Common myeloid progenitor, CD34-positive (primary cell): ENCODE measurements at regions not wholly inside any gene's neighbourhood (a gene's known extent, or its start where the extent isn't known, plus 50 kb on each side); places are given as distances from the start of the nearest gene placed in this dataset.

ENCODE experiments used
- CTCF ChIA-PET: fragments of 350-600 bp; sonication (Branson Sonifier 250); formaldehyde crosslinking; loops from one replicate; lab custom pipeline; 2021; ENCODE audit warnings: antibody characterized with exemption; lab: Charles Lee
- POLR2A ChIA-PET: fragments of 350-600 bp; sonication (Branson Sonifier 250); formaldehyde crosslinking; loops from one replicate; lab custom pipeline; 2021; ENCODE audit warnings: antibody characterized with exemption; lab: Charles Lee
- DNase-seq, 3 donors: peaks; one replicate each; pipeline versions ENCODE4 v3.0.0 to v3.0.0-alpha.2; 2013
- H3K27ac ChIP-seq, 2 experiments: 1 replicate in 1 of 2; 2 replicates in 1 of 2; pipeline ENCODE4 v1.7.0; 2013; ENCODE audit warnings: inconsistent platforms in 2 of 2, low read length in 2 of 2, mild to moderate bottlenecking in 2 of 2, low read depth in 1 of 2, moderate library complexity in 1 of 2; ENCODE audit not compliant: severe bottlenecking in 2 of 2, insufficient read depth in 1 of 2, poor library complexity in 1 of 2
- H3K27me3 ChIP-seq, 5 experiments: replicated peaks in 2 of 5; 1 replicate in 3 of 5; 2 replicates in 2 of 5; pipeline versions ENCODE4 v1.6.1 to v1.7.0; 2013; ENCODE audit warnings: low read length in 4 of 5, mild to moderate bottlenecking in 2 of 5, moderate library complexity in 2 of 5, inconsistent platforms in 1 of 5; ENCODE audit not compliant: insufficient read depth in 5 of 5, control insufficient read depth in 4 of 5
- H3K36me3 ChIP-seq, 4 experiments: 1 replicate in 2 of 4; 2 replicates in 2 of 4; pipeline versions ENCODE4 v1.6.1 to v1.7.0; 2013; ENCODE audit warnings: low read length in 3 of 4, control low read depth in 1 of 4, mild to moderate bottlenecking in 1 of 4; ENCODE audit not compliant: control insufficient read depth in 4 of 4, insufficient read depth in 4 of 4
- H3K4me1 ChIP-seq, 4 experiments: 1 replicate in 3 of 4; 2 replicates in 1 of 4; pipeline versions ENCODE4 v1.6.1 to v1.7.1; 2013; ENCODE audit warnings: low read length in 3 of 4, mild to moderate bottlenecking in 3 of 4, control low read depth in 1 of 4, inconsistent platforms in 1 of 4, moderate library complexity in 1 of 4; ENCODE audit not compliant: control insufficient read depth in 4 of 4, insufficient read depth in 4 of 4; ENCODE audit errors: control extremely low read depth in 1 of 4
- H3K4me3 ChIP-seq, 7 experiments: 1 replicate in 4 of 7; 2 replicates in 3 of 7; pipeline versions ENCODE4 v1.5.1 to v1.7.0; 2013; ENCODE audit warnings: mild to moderate bottlenecking in 7 of 7, low read length in 6 of 7, moderate library complexity in 6 of 7, inconsistent platforms in 2 of 7, low read depth in 2 of 7, control low read depth in 1 of 7; ENCODE audit not compliant: insufficient read depth in 4 of 7, control insufficient read depth in 1 of 7; ENCODE audit errors: extremely low read depth in 1 of 7
- H3K9me3 ChIP-seq, 5 experiments: 1 replicate in 4 of 5; 2 replicates in 1 of 5; pipeline versions ENCODE4 v1.6.1 to v1.7.1; 2013; ENCODE audit warnings: low read length in 4 of 5, mild to moderate bottlenecking in 2 of 5, inconsistent platforms in 1 of 5, low read depth in 1 of 5, moderate library complexity in 1 of 5; ENCODE audit not compliant: control insufficient read depth in 4 of 5, insufficient read depth in 2 of 5; ENCODE audit errors: control extremely low read depth in 1 of 5
- WGBS: methylation state at CpG from one replicate; pipeline ENCODE4 v1.1.5; 2013; ENCODE audit not compliant: insufficient coverage; 5-methylcytosine and 5-hydroxymethylcytosine counted together

DNA sequence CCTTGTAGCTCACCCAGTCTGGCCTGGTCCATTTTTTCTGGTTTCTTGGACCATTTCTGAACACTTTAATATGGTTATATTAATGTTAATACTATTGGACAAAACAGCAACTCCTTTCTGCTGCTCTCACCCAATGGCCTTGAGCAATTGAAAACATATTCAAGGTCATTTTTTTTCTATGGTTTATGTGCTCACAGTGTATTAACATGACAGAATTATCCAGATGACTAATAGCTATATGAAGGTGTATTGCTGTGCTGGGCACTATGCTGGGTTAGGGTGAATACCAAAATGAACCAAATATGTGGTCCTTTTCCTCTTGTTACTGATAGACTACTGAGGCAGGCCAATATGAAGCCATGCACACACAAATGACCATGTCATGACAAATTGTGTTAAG lies 591.6 kb upstream of the PLXNA2 start:
- POLR2A ChIA-PET, result interaction anchor here (0.6 kb wide), 1 partner anchor 99 kb away, joined by 3 read pairs; no protein-coding TSS in a partner anchor
- H3K27me3 ChIP-seq, result no peaks in the 10 kb centered on the region

DNA sequence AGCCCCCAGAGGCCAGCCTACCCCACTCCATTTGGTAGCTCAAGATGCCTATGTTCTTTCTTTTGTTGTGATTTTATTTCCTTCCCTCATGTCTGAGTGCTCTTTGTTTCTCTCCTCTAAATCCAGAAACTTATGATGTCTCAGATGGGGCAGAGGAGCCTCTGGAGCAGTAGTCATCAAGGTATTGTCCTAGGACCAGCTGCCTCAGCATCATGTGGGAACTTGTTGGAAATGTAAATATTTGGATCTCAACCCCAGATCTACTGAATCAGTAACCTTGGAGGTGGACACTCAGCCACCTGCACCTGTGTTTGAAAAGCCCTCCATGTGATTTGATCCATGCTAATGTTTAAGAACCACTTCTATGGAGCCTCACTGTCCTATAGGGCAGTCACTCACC lies 593.1 kb upstream of the PLXNA2 start:
- ChIA-PET POLR2A (no interaction called here), CTCF (no interaction called here)
- Histone ChIP-seq H3K36me3 (no peaks in the 10 kb centered on the region), H3K27ac (no peak overlapping the region), H3K27me3 (no peaks in the 10 kb centered on the region), H3K4me3 (no peak overlapping the region), H3K9me3 (peaks cover 0 to 3% (median 0%) of the 10 kb centered on the region in 5 experiments), H3K4me1 (no peaks in the 10 kb centered on the region)
- no peak for DNase-seq

More for the DNA sequence above, 591.6 kb upstream of the PLXNA2 start:
- H3K36me3 ChIP-seq, result no peaks in the 10 kb centered on the region
- H3K9me3 ChIP-seq, result no peaks in the 10 kb centered on the region
- no peak overlapping the region for H3K4me3 ChIP-seq
- no peak overlapping the region for H3K27ac ChIP-seq
- no peaks in the 10 kb centered on the region for H3K4me1 ChIP-seq
- CTCF ChIA-PET, result no interaction called here
- no peak for DNase-seq

DNA sequence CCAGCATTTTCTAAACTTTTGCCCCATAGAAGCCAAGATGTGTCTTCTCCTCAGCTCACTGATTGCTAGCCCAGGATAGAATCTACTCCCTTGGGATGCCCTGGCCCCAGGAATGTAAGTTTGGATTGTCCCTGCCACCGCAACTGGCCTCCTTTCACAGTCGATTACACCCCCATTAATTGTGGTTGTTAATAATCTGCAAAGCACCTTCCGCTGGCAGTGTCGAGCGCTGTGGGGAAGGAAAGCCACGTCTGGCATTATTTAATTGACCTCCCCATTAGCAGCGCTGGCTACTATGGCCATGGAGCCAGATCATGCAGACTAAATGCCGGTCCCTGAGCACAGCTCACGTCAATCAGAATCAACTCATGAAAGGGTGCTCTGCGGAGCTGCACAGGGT lies 597.3 kb upstream of the PLXNA2 start:
- H3K36me3 ChIP-seq, result no peaks in the 10 kb centered on the region
- H3K4me3 ChIP-seq, result no peak overlapping the region
- no peaks in the 10 kb centered on the region for H3K4me1 ChIP-seq
- no peak for DNase-seq
- no peak overlapping the region for H3K27ac ChIP-seq
- CTCF ChIA-PET, result no interaction called here
- POLR2A ChIA-PET, result no interaction called here
- 99% methylated on average over 9 of the region's 10 CpGs for WGBS
- H3K27me3 ChIP-seq, result no peaks in the 10 kb centered on the region
- H3K9me3 ChIP-seq, result peaks cover 0 to 3% (median 0%) of the 10 kb centered on the region in 5 experiments

GRCh38 chr1:208842451-208842850 lies 598.3 kb upstream of the PLXNA2 start:
- H3K4me1 ChIP-seq, result no peaks in the 10 kb centered on the region
- ChIA-PET POLR2A (no interaction called here), CTCF (no interaction called here)
- 100% methylated on average over 3 of the region's 3 CpGs for WGBS
- no peaks in the 10 kb centered on the region for H3K36me3 ChIP-seq
- DNase-seq, result no peak
- no peak overlapping the region for H3K27ac ChIP-seq
- peaks cover 0 to 3% (median 0%) of the 10 kb centered on the region in 5 experiments for H3K9me3 ChIP-seq
- no peaks in the 10 kb centered on the region for H3K27me3 ChIP-seq
- H3K4me3 ChIP-seq, result no peak overlapping the region

DNA sequence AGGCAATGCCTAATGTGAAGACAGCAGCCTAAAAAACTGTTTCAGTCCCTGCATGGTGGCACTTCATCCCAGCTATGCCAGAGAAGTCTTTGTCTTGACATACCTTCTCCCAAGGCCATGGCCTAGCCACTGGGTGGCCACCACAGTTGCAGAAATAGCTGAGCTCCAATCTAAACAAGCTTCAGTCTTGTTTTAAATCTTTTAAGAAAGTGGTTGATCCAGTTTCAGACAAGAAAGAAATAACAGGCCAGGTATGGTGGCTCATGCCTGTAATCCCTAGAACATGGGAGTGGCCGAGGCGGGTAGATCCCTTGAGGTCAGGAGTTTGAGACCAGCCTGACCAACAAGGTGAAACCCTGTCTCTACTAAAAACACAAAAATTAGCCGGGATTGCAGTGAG lies 600.0 kb upstream of the PLXNA2 start:
- Histone ChIP-seq H3K4me3 (no peak overlapping the region), H3K27me3 (no peaks in the 10 kb centered on the region), H3K9me3 (peaks cover 0 to 3% (median 0%) of the 10 kb centered on the region in 5 experiments), H3K4me1 (no peaks in the 10 kb centered on the region), H3K36me3 (no peaks in the 10 kb centered on the region), H3K27ac (no peak overlapping the region)
- no peak for DNase-seq
- ChIA-PET CTCF (no interaction called here), POLR2A (no interaction called here)
- WGBS, result 100% methylated on average over 2 of the region's 3 CpGs

DNA sequence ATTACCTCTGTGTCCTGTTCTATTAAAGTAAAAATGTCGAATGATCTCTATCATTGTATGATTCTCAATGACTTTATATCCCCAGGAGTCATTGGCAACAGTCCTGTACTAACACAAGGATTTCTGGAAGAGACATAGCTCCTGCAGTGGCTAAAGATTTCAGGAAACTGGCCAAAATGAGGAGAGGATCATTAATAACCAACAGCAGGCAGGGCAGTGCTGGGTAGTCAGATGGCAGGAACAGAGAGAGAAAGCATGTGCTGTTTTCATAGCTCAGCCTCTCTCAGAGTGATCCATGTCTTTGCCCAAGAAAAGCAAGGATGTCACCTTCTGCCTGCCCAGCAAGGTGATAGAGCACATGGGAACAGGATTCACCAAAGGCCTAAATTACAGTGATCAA lies 604.7 kb upstream of the PLXNA2 start:
- ChIA-PET CTCF (no interaction called here), POLR2A (no interaction called here)
- Histone ChIP-seq H3K27ac (no peak overlapping the region), H3K9me3 (no peaks in the 10 kb centered on the region), H3K4me3 (no peak overlapping the region), H3K36me3 (no peaks in the 10 kb centered on the region), H3K4me1 (no peaks in the 10 kb centered on the region), H3K27me3 (no peaks in the 10 kb centered on the region)
- DNase-seq, result no peak
- no CpG with 5 or more reads among the region's 1 CpG for WGBS

GRCh38 chr1:208850442-208850841 lies 606.3 kb upstream of the PLXNA2 start:
- CTCF ChIA-PET, result no interaction called here
- no peaks in the 10 kb centered on the region for H3K36me3 ChIP-seq
- no peak overlapping the region for H3K27ac ChIP-seq
- H3K4me3 ChIP-seq, result no peak overlapping the region
- WGBS, result 94% methylated on average over 5 of the region's 5 CpGs
- H3K9me3 ChIP-seq, result no peaks in the 10 kb centered on the region
- no peak for DNase-seq
- POLR2A ChIA-PET, result no interaction called here
- no peaks in the 10 kb centered on the region for H3K27me3 ChIP-seq
- no peaks in the 10 kb centered on the region for H3K4me1 ChIP-seq
